A549 (cell line): ENCODE measurements at regions not wholly inside any gene's neighbourhood (a gene's known extent, or its start where the extent isn't known, plus 50 kb on each side); places are given as distances from the start of the nearest gene placed in this dataset.
"Not testable (repeated sequence)": the region's sequence is repeated elsewhere in the genome, so short reads cannot be mapped to it uniquely, and the experiment has no call there.

ENCODE experiments used
- ATAC-seq, 2 experiments: fragments of 200-7000 bp in 1 of 2; fragments of >200 bp in 1 of 2; cut with Nextera tagmentation in 1 of 2; cut with Tn5 transposase in 1 of 2; 3 replicates each; pipeline versions ENCODE4 v1.8.0 to v1.9.1; 2018 to 2020; ENCODE audit warnings: mild to moderate bottlenecking in 1 of 2, moderate library complexity in 1 of 2
- CTCF ChIA-PET: fragments of 300-600 bp; sonication (Branson Sonifier 250); formaldehyde crosslinking; extraction: SDS; loops from one replicate; lab custom pipeline; 2021; ENCODE audit warnings: antibody characterized with exemption, inconsistent platforms; lab: Yijun Ruan, JAX
- POLR2A ChIA-PET: fragments of 350-600 bp; formaldehyde crosslinking; extraction: SDS; loops from one replicate; lab custom pipeline; 2021; ENCODE audit warnings: antibody characterized with exemption, inconsistent platforms; lab: Yijun Ruan, JAX
- DNase-seq, 2 experiments: peaks; one replicate each; pipeline versions ENCODE4 v3.0.0 to v3.0.0-alpha.2; 2011 to 2016; ENCODE audit warnings: low read depth in 1 of 2, low spot score in 1 of 2
- FAIRE-seq: peaks from 2 replicates; lab custom pipeline; 2011; peaks lifted over from hg19 to GRCh38; lab: Jason Lieb, UNC
- H3K27ac ChIP-seq, 2 experiments: fragments of >200 bp; sonication (Bioruptor Twin); formaldehyde crosslinking; 3 replicates each; pipeline ENCODE4 v1.5.1; 2016 to 2017
- H3K4me1 ChIP-seq: fragments of >200 bp; sonication (Bioruptor Twin); formaldehyde crosslinking; 3 replicates; pipeline ENCODE4 v1.6.1; 2016
- H3K4me2 ChIP-seq: fragments of >200 bp; sonication (Bioruptor Twin); formaldehyde crosslinking; 3 replicates; pipeline ENCODE4 v1.6.1; 2016
- H3K4me3 ChIP-seq: fragments of >200 bp; sonication (Bioruptor Twin); formaldehyde crosslinking; 3 replicates; pipeline ENCODE4 v1.5.1; 2016
- H3K9me3 ChIP-seq: fragments of >200 bp; sonication (Bioruptor Twin); formaldehyde crosslinking; 3 replicates; pipeline ENCODE4 v1.6.1; 2016
- CBX2 ChIP-seq: fragments of 200-600 bp; sonication (generic); IDR thresholded peaks from 2 replicates; pipeline ENCODE4 v1.6.1; 2016; ENCODE audit warnings: low read depth, mild to moderate bottlenecking, borderline replicate concordance
- CBX8 ChIP-seq: fragments of 200-600 bp; sonication (generic); IDR thresholded peaks from 2 replicates; pipeline ENCODE4 v1.6.1; 2016
- CHD2 ChIP-seq: fragments of 150-350 bp; IDR thresholded peaks from 2 replicates; pipeline ENCODE4 v1.6.1; 2014; ENCODE audit warnings: low read length; ENCODE audit not compliant: partially characterized antibody
- CTCF ChIP-seq: fragments of >200 bp; sonication (Bioruptor Twin); formaldehyde crosslinking; IDR thresholded peaks from 3 replicates; pipeline ENCODE4 v1.5.1; 2016
- EHMT2 ChIP-seq: fragments of 200-600 bp; sonication (generic); IDR thresholded peaks from 2 replicates; pipeline ENCODE4 v1.6.1; 2016; ENCODE audit warnings: antibody characterized with exemption, low read depth, mild to moderate bottlenecking, moderate library complexity
- EP300 ChIP-seq, 2 experiments: fragments of >200 bp; sonication (Bioruptor Twin); formaldehyde crosslinking; IDR thresholded peaks; 2 replicates in 1 of 2; 3 replicates in 1 of 2; pipeline ENCODE4 v1.6.1; 2016 to 2017
- ESRRA ChIP-seq: fragments of 150-350 bp; IDR thresholded peaks from 2 replicates; pipeline ENCODE4 v1.6.1; 2014; ENCODE audit warnings: mild to moderate bottlenecking, low read length, borderline replicate concordance
- GATA3 ChIP-seq: IDR thresholded peaks from 2 replicates; pipeline ENCODE4 v1.6.1; 2012; ENCODE audit warnings: borderline replicate concordance
- HEYL ChIP-seq: fragments of 250-450 bp; sonication (Bioruptor Pico); IDR thresholded peaks from 2 replicates; pipeline ENCODE4 v1.8.0; 2021; ENCODE audit warnings: mild to moderate bottlenecking, moderate library complexity
- HMGXB4 ChIP-seq: fragments of 250-450 bp; sonication (Bioruptor Pico); IDR thresholded peaks from 2 replicates; pipeline ENCODE4 v1.5.0; 2021; ENCODE audit warnings: mild to moderate bottlenecking, moderate library complexity, borderline replicate concordance
- HOXB13 ChIP-seq: fragments of 250-450 bp; sonication (Bioruptor Pico); IDR thresholded peaks from 2 replicates; pipeline ENCODE4 v1.5.0; 2020; ENCODE audit warnings: low read depth, mild to moderate bottlenecking, moderate library complexity
- MAZ ChIP-seq: fragments of 150-350 bp; IDR thresholded peaks from 2 replicates; pipeline ENCODE4 v1.6.1; 2014; ENCODE audit warnings: antibody characterized with exemption, low read depth, low read length, borderline replicate concordance
- POLR2AphosphoS2 ChIP-seq: conservative IDR thresholded peaks from 2 replicates; pipeline ENCODE4 v1.6.1; 2012; ENCODE audit warnings: low read length, improper control_type of control experiment, inconsistent platforms
- RARB ChIP-seq: fragments of 250-450 bp; sonication (Bioruptor Pico); IDR thresholded peaks from 2 replicates; pipeline ENCODE4 v1.8.0; 2021; ENCODE audit warnings: mild to moderate bottlenecking, moderate library complexity
- USF2 ChIP-seq: fragments of 450-650 bp; IDR thresholded peaks from 2 replicates; pipeline ENCODE4 v1.6.1; 2014; ENCODE audit warnings: antibody characterized with exemption
- ZFP36 ChIP-seq: fragments of 450-650 bp; IDR thresholded peaks from 2 replicates; pipeline ENCODE4 v1.6.1; 2014; ENCODE audit warnings: borderline replicate concordance; ENCODE audit not compliant: partially characterized antibody
- ZSCAN20 ChIP-seq: fragments of 250-450 bp; sonication (Bioruptor Pico); IDR thresholded peaks from 2 replicates; pipeline ENCODE4 v1.8.0; 2022; ENCODE audit warnings: mild to moderate bottlenecking, moderate library complexity
- WGBS: methylation state at CpG from one replicate; pipeline ENCODE4 v1.1.6; 2017; ENCODE audit errors: missing lambda C conversion rate; 5-methylcytosine and 5-hydroxymethylcytosine counted together
- TF ChIP-seq, protein P1 (sequence below): IDR thresholded peaks from 2 replicates; pipeline ENCODE4 v1.6.1; 2012; ENCODE audit warnings: low read depth, borderline replicate concordance
- TF ChIP-seq, protein P2 (sequence below): fragments of 200-600 bp; sonication (generic); IDR thresholded peaks from 2 replicates; pipeline ENCODE4 v1.6.1; 2016; ENCODE audit warnings: antibody characterized with exemption, mild to moderate bottlenecking, moderate library complexity

- DNase-seq (no peak), FAIRE-seq (no peak), ATAC-seq (no peak)
- Histone ChIP-seq H3K9me3 (no peaks in the 10 kb centered on the region), H3K4me1 (no peaks in the 10 kb centered on the region), H3K4me3 (no peak overlapping the region), H3K4me2 (no peak overlapping the region), H3K27ac (no peak overlapping the region)
- ChIA-PET POLR2A (no interaction called here), CTCF (no interaction called here)
- TF ChIP-seq GATA3 = no peak
- no peak for TF ChIP-seq ZSCAN20 (CRISPR knock-in tag)
- no peak for TF ChIP-seq CBX2
- no peak for TF ChIP-seq EHMT2
- TF ChIP-seq CTCF = no peak
- no peak for TF ChIP-seq HOXB13 (CRISPR knock-in tag)
- TF ChIP-seq MAZ = no peak
- TF ChIP-seq, protein P1, sequence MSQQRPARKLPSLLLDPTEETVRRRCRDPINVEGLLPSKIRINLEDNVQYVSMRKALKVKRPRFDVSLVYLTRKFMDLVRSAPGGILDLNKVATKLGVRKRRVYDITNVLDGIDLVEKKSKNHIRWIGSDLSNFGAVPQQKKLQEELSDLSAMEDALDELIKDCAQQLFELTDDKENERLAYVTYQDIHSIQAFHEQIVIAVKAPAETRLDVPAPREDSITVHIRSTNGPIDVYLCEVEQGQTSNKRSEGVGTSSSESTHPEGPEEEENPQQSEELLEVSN = no peak
- TF ChIP-seq, protein P2, sequence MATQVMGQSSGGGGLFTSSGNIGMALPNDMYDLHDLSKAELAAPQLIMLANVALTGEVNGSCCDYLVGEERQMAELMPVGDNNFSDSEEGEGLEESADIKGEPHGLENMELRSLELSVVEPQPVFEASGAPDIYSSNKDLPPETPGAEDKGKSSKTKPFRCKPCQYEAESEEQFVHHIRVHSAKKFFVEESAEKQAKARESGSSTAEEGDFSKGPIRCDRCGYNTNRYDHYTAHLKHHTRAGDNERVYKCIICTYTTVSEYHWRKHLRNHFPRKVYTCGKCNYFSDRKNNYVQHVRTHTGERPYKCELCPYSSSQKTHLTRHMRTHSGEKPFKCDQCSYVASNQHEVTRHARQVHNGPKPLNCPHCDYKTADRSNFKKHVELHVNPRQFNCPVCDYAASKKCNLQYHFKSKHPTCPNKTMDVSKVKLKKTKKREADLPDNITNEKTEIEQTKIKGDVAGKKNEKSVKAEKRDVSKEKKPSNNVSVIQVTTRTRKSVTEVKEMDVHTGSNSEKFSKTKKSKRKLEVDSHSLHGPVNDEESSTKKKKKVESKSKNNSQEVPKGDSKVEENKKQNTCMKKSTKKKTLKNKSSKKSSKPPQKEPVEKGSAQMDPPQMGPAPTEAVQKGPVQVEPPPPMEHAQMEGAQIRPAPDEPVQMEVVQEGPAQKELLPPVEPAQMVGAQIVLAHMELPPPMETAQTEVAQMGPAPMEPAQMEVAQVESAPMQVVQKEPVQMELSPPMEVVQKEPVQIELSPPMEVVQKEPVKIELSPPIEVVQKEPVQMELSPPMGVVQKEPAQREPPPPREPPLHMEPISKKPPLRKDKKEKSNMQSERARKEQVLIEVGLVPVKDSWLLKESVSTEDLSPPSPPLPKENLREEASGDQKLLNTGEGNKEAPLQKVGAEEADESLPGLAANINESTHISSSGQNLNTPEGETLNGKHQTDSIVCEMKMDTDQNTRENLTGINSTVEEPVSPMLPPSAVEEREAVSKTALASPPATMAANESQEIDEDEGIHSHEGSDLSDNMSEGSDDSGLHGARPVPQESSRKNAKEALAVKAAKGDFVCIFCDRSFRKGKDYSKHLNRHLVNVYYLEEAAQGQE = no peak
- TF ChIP-seq HMGXB4 (CRISPR knock-in tag) = no peak
- 36% methylated on average over 3 of the region's 3 CpGs for WGBS
Measured at GRCh38 chr1:213598263-213598662, 389.5 kb upstream of the PROX1 start.

- DNase-seq (no peak), FAIRE-seq (no peak)
- Histone ChIP-seq H3K4me3 (no peak overlapping the region), H3K4me1 (no peaks in the 10 kb centered on the region)
- TF ChIP-seq CBX8 = no peak
- no peak for TF ChIP-seq POLR2AphosphoS2
- TF ChIP-seq CHD2 = no peak
- no peak for TF ChIP-seq ESRRA
- no peak for TF ChIP-seq EP300 (IDR thresholded peaks at IDR 0.05)
- no peak for TF ChIP-seq ZFP36
- TF ChIP-seq USF2 = no peak
- no peak for TF ChIP-seq HEYL (CRISPR knock-in tag)
- no peak for TF ChIP-seq RARB (CRISPR knock-in tag)
- TF ChIP-seq, all 56 proteins: peak for 0
- ATAC-seq = no peak
- H3K27ac ChIP-seq = no peak overlapping the region
- no peaks in the 10 kb centered on the region for H3K9me3 ChIP-seq
- CTCF ChIA-PET = no interaction called here
- no peak overlapping the region for H3K4me2 ChIP-seq
- POLR2A ChIA-PET = no interaction called here
Measured at GRCh38 chr1:213600879-213601278, 386.9 kb upstream of the PROX1 start.

GRCh38 chr1:213601705-213602104, 386.1 kb upstream of the PROX1 start:
- CTCF ChIA-PET, H3K27ac ChIP-seq: not testable (repeated sequence)

More at GRCh38 chr1:213601705-213602104, 386.1 kb upstream of the PROX1 start:
- H3K4me1 ChIP-seq, POLR2A ChIA-PET, H3K4me2 ChIP-seq, FAIRE-seq, ATAC-seq, H3K4me3 ChIP-seq, H3K9me3 ChIP-seq, DNase-seq: not testable (repeated sequence)
